HG02571 (cell line): ENCODE measurements at regions not wholly inside any gene's neighbourhood (a gene's known extent, or its start where the extent isn't known, plus 50 kb on each side); places are given as distances from the start of the nearest gene placed in this dataset.
"Not testable (repeated sequence)": the region's sequence is repeated elsewhere in the genome, so short reads cannot be mapped to it uniquely, and the experiment has no call there.

Source experiments
- ATAC-seq: cut with Tn5 transposase; IDR thresholded peaks from one replicate; pipeline ENCODE4 v1.9.1; 2021; ENCODE audit warnings: mild to moderate bottlenecking, moderate library complexity; ENCODE audit not compliant: unreplicated experiment

- no peak for ATAC-seq
Measured at GRCh38 chr13:79935121-79935520, 405.8 kb downstream of the SPRY2 start.

GRCh38 chr13:79933389-79933788, 407.5 kb downstream of the SPRY2 start:
- ATAC-seq = no peak

- no peak for ATAC-seq
Measured at GRCh38 chr13:79932556-79932955, 408.4 kb downstream of the SPRY2 start.

- ATAC-seq = not testable (repeated sequence)
Measured at GRCh38 chr13:79923973-79924556, 416.9 kb downstream of the SPRY2 start.

GRCh38 chr13:79919091-79919490, 421.8 kb downstream of the SPRY2 start:
- no peak for ATAC-seq

GRCh38 chr13:79918620-79919019, 422.3 kb downstream of the SPRY2 start:
- no peak for ATAC-seq

GRCh38 chr13:79917628-79918027, 423.3 kb downstream of the SPRY2 start:
- ATAC-seq = no peak

- no peak for ATAC-seq
Measured at GRCh38 chr13:79915114-79915811, 425.7 kb downstream of the SPRY2 start.

GRCh38 chr13:79913141-79913827, 427.6 kb downstream of the SPRY2 start:
- ATAC-seq = no peak

- no peak for ATAC-seq
Measured at GRCh38 chr13:79912403-79912802, 428.5 kb downstream of the SPRY2 start.

GRCh38 chr13:79910875-79911540, 429.9 kb downstream of the SPRY2 start:
- ATAC-seq = no peak

GRCh38 chr13:79909644-79910043, 428.7 kb downstream of the NDFIP2 start:
- ATAC-seq = no peak

GRCh38 chr13:79908381-79908780, 427.4 kb downstream of the NDFIP2 start:
- no peak for ATAC-seq

- no peak for ATAC-seq
Measured at GRCh38 chr13:79907527-79907926, 426.6 kb downstream of the NDFIP2 start.

- ATAC-seq = no peak
Measured at GRCh38 chr13:79906345-79906744, 425.4 kb downstream of the NDFIP2 start.

- no peak for ATAC-seq
Measured at GRCh38 chr13:79905018-79905417, 424.1 kb downstream of the NDFIP2 start.

- ATAC-seq = no peak
Measured at GRCh38 chr13:79904581-79904980, 423.6 kb downstream of the NDFIP2 start.

GRCh38 chr13:79901336-79901735, 420.4 kb downstream of the NDFIP2 start:
- ATAC-seq = no peak

- ATAC-seq = no peak
Measured at GRCh38 chr13:79900356-79900755, 419.4 kb downstream of the NDFIP2 start.

GRCh38 chr13:79898996-79899395, 418.0 kb downstream of the NDFIP2 start:
- no peak for ATAC-seq

- ATAC-seq = no peak
Measured at GRCh38 chr13:79898202-79898826, 417.4 kb downstream of the NDFIP2 start.
